Nephron (organoid): ENCODE measurements at regions not wholly inside any gene's neighbourhood (a gene's known extent, or its start where the extent isn't known, plus 50 kb on each side); places are given as distances from the start of the nearest gene placed in this dataset.

Experiments used
- H3K27ac Mint-ChIP-seq, 3 experiments: 2 replicates each; pipeline ENCODE4 v1.8.0; 2020; ENCODE audit warnings: mixed read lengths in 3 of 3, mild to moderate bottlenecking in 2 of 3, moderate library complexity in 1 of 3
- H3K27me3 Mint-ChIP-seq: 2 replicates; pipeline ENCODE4 v1.8.0; 2021; ENCODE audit warnings: low read depth, mild to moderate bottlenecking, moderate library complexity, mixed read lengths
- H3K36me3 Mint-ChIP-seq: 2 replicates; pipeline ENCODE4 v1.8.0; 2020; ENCODE audit warnings: low read depth, mixed read lengths
- H3K4me1 Mint-ChIP-seq: 2 replicates; pipeline ENCODE4 v1.8.0; 2020; ENCODE audit warnings: mixed read lengths
- H3K4me3 Mint-ChIP-seq, 3 experiments: 2 replicates each; pipeline ENCODE4 v1.8.0; 2020; ENCODE audit warnings: mild to moderate bottlenecking in 3 of 3, mixed read lengths in 3 of 3, moderate library complexity in 2 of 3
- H3K9me3 Mint-ChIP-seq: 2 replicates; pipeline ENCODE4 v1.8.0; 2020; ENCODE audit warnings: mixed read lengths
- CTCF ChIP-seq, 3 experiments: fragments of 200-600 bp; sonication (generic); IDR thresholded peaks; one replicate each; pipeline ENCODE4 v1.5.0; 2021; ENCODE audit warnings: antibody characterized with exemption in 3 of 3; ENCODE audit not compliant: unreplicated experiment in 3 of 3

- H3K4me1 Mint-ChIP-seq: peaks cover 29% of the 10 kb centered on the region
- no peaks in the 10 kb centered on the region for H3K36me3 Mint-ChIP-seq
- peaks cover 2% of the 10 kb centered on the region for H3K9me3 Mint-ChIP-seq
- H3K27ac Mint-ChIP-seq: peak overlapping the region in 2 of 3 experiments; percentile 5 to 6
- no peak overlapping the region for H3K4me3 Mint-ChIP-seq
- no peak for TF ChIP-seq CTCF (IDR thresholded peaks at IDR 0.05; ENCODE audit: unreplicated experiment in 3 of 3)
- no peaks in the 10 kb centered on the region for H3K27me3 Mint-ChIP-seq
Observed at GRCh38 chr9:95724253-95724991, 151.1 kb upstream of the ERCC6L2 start.

GRCh38 chr9:95722141-95722540 is 153.3 kb upstream of the ERCC6L2 start:
- H3K27ac Mint-ChIP-seq: peak overlapping the region in 2 of 3 experiments; percentile 45 to 67
- peaks cover 29% of the 10 kb centered on the region for H3K4me1 Mint-ChIP-seq
- no peak for TF ChIP-seq CTCF (IDR thresholded peaks at IDR 0.05; ENCODE audit: unreplicated experiment in 3 of 3)
- H3K36me3 Mint-ChIP-seq: no peaks in the 10 kb centered on the region
- no peaks in the 10 kb centered on the region for H3K27me3 Mint-ChIP-seq
- H3K9me3 Mint-ChIP-seq: peaks cover 6% of the 10 kb centered on the region
- no peak overlapping the region for H3K4me3 Mint-ChIP-seq

- Mint-ChIP-seq H3K27me3 (no peaks in the 10 kb centered on the region), H3K4me3 (no peak overlapping the region), H3K36me3 (no peaks in the 10 kb centered on the region), H3K4me1 (peaks cover 29% of the 10 kb centered on the region), H3K9me3 (peaks cover 7% of the 10 kb centered on the region), H3K27ac (peak overlapping the region; percentile 45 to 67 (median 45))
- no peak for TF ChIP-seq CTCF (IDR thresholded peaks at IDR 0.05; ENCODE audit: unreplicated experiment in 3 of 3)
Observed at GRCh38 chr9:95721061-95721531, 154.4 kb upstream of the ERCC6L2 start.

- Mint-ChIP-seq H3K27me3 (peaks cover 1% of the 10 kb centered on the region), H3K4me1 (peaks cover 29% of the 10 kb centered on the region), H3K9me3 (peaks cover 11% of the 10 kb centered on the region), H3K4me3 (no peak overlapping the region), H3K36me3 (no peaks in the 10 kb centered on the region), H3K27ac (peak overlapping the region; percentile 45 to 67 (median 45))
- no peak for TF ChIP-seq CTCF (IDR thresholded peaks at IDR 0.05; ENCODE audit: unreplicated experiment in 3 of 3)
Observed at GRCh38 chr9:95720496-95720895, 155.0 kb upstream of the ERCC6L2 start.

GRCh38 chr9:95719354-95719753 is 156.1 kb upstream of the ERCC6L2 start:
- no peak overlapping the region for H3K4me3 Mint-ChIP-seq
- H3K9me3 Mint-ChIP-seq: peaks cover 14% of the 10 kb centered on the region
- H3K27ac Mint-ChIP-seq: no peak overlapping the region

More at GRCh38 chr9:95719354-95719753, 156.1 kb upstream of the ERCC6L2 start:
- TF ChIP-seq CTCF (IDR thresholded peaks at IDR 0.05; ENCODE audit: unreplicated experiment in 3 of 3): no peak
- no peaks in the 10 kb centered on the region for H3K36me3 Mint-ChIP-seq
- H3K27me3 Mint-ChIP-seq: peaks cover 3% of the 10 kb centered on the region
- H3K4me1 Mint-ChIP-seq: peaks cover 25% of the 10 kb centered on the region
